ENCODE measurements at regions not wholly inside any gene's neighbourhood (a gene's known extent, or its start where the extent isn't known, plus 50 kb on each side); places are given as distances from the start of the nearest gene placed in this dataset.
A peak's percentile ranks its signal among the peaks of the same experiment; 100 is the strongest.

DNA sequence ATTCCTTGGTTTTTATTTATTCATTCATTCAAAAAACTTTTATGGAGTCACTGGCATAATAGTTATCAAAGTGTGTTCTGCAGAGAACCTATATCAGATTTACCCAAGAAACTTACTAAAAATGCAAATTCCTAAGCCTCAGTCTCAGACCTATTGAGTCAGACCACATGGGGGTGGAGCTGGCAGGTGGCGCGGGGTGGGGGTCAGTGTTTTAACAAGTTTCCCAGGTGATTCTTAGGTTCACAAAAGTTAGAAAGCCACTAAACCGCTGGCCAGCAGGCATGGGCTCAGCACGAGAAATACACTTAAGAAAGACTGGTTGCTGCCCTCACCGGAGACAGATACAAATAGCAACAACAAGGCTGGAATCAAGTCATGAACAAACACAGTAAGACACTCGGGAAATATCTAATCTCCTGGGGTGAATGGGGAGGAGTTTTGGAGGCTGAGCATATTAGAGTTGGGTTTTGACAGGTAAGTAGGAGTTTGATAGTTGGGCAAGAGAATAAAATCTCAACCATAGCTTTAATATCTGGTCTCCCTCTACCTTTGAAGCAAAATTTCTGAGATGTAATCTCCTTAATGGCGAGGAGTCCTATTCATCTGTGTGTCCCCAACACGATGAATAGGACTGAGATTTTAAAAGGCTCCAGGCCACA is 167.5 kb upstream of the NECTIN1 start:
- Mint-ChIP-seq H3K9me3 (no peaks in the 10 kb centered on the region), H3K27ac (no peak overlapping the region), H3K36me3 (no peaks in the 10 kb centered on the region)
- ATAC-seq (no peak), DNase-seq (ENCODE audit: low spot score in 2 of 2) (no peak)

DNA sequence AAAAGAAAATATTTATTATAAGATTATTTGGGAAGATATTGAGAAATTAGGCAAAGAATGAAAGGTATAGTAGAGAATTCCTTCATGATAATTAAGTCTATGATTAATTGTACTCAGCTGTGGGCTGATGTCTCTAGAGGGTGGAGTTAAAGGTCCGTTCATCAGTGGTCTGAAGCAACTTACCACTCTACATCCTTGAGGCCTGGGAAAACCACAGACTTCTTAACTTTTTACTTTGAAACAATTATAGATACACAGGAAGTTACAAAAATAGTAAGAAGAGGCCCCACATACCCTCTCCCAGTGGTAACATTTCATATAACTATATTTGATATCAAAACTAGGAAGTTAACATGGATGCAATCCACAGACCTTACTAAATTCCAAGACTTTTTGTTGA is 167.0 kb upstream of the NECTIN1 start:
- ATAC-seq, result no peak
- H3K9me3 Mint-ChIP-seq, result no peaks in the 10 kb centered on the region
- no peak for DNase-seq (ENCODE audit: low spot score in 2 of 2)
- H3K27ac Mint-ChIP-seq, result no peak overlapping the region
- no peaks in the 10 kb centered on the region for H3K36me3 Mint-ChIP-seq

DNA sequence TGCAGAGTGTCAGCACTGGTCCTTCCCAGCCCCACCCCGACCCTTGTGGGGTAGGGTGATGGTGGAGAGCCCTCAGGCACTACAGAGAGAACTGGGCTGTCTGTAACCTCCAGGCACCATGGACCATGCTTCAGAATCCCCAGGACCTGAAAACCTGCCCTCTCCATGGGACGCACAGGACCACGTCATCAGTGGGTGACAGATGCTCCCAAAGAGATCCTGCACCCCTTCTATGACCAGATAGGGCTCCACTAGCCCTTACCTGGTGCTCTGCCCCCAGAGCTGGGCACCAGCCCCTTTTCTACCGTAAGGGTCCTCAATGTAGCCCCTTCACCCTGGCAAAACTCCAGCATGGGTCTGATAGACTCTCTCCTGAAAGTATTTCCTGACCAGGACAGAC is 165.9 kb upstream of the NECTIN1 start:
- no peak for ATAC-seq
- Mint-ChIP-seq H3K9me3 (no peaks in the 10 kb centered on the region), H3K36me3 (no peaks in the 10 kb centered on the region), H3K27ac (no peak overlapping the region)
- DNase-seq (ENCODE audit: low spot score in 2 of 2), result no peak

DNA sequence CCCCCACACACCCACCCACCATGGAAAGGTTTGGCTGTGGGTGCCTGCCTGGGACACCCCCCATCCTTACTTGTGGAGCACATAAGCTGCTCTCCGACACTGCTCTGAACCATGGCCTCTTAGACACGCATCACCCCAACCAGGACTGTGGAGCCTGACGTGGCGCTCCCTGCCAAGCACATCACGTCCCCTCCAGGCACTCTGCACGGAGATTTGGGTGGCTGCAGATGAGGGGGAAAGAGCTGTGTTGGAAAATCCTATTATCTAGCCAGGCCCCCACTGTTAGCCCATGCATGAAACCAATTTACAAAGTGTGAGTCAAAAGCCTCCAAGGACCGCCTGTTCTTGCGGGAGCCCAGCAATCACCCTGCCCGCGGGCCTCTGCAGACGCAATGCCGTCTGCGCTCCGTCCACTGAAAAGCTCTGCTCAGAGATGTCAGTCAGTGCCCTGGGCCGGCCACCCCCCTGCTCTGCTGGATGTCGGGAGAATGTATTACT is 163.4 kb upstream of the NECTIN1 start:
- no peak for DNase-seq (ENCODE audit: low spot score in 2 of 2)
- Mint-ChIP-seq H3K36me3 (no peaks in the 10 kb centered on the region), H3K27ac (no peak overlapping the region), H3K9me3 (no peaks in the 10 kb centered on the region)
- no peak for ATAC-seq

DNA sequence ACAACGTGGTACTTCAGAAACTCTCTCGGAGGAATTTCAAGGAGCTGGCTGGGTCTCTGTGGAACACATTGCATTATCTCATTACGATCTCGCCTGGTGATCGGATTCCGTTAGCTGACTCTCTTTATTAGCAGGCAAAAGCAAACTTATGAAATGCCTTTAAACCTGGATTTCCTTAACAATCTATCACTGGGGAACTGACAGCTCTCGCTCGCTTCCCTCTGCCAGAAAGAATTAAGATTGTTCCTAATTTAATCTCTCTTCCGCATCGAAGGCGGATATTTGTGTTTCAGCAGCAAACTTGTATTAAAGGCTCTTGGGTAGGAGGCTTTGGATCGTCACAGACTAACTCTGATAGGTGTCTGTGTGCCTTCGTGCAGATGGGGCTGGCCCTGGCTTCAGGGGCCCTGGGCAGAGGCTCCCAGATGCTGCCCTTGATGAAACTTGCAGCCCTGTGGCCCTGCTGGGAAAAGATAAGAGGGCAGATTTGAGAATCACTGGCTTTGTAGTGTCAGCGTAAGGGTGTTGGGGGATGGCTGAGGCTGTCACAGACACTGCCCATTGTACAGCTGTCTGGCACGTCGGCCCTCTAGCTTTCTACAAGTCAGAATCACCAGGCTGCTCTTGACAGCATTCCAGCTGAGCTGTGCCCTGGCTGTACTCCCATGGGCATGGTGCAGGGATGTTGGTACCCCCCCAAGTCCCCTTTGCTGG is 162.2 kb upstream of the NECTIN1 start:
- ATAC-seq (no peak), DNase-seq (ENCODE audit: low spot score in 2 of 2) (no peak)
- H3K27ac Mint-ChIP-seq, result no peak overlapping the region
- no peaks in the 10 kb centered on the region for H3K36me3 Mint-ChIP-seq
- no peaks in the 10 kb centered on the region for H3K9me3 Mint-ChIP-seq

DNA sequence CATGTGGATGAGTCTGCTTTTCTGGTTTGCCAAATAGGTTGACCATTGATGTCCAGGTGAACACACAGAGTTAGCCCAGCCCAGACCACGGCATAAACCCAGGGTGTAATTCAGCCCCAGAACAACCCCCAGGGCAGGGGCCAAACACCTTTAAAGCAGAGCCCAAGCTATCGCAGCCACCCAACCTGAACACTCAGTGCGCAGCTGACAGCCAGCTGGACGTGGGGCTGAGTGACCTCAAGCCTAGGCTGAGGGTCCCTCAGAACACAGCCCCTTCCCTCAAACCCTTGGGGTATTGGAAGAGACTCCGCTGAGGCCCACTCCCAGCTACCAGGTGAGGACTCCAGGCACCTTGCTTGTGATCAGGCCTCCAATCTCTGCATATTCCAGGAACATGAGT is 161.5 kb upstream of the NECTIN1 start:
- Mint-ChIP-seq H3K9me3 (no peaks in the 10 kb centered on the region), H3K36me3 (no peaks in the 10 kb centered on the region), H3K27ac (no peak overlapping the region)
- no peak for DNase-seq (ENCODE audit: low spot score in 2 of 2)
- no peak for ATAC-seq

GRCh38 chr11:119889728-119890280 is 160.8 kb upstream of the NECTIN1 start:
- no peak for ATAC-seq
- H3K9me3 Mint-ChIP-seq, result no peaks in the 10 kb centered on the region
- no peak overlapping the region for H3K27ac Mint-ChIP-seq
- H3K36me3 Mint-ChIP-seq, result no peaks in the 10 kb centered on the region
- no peak for DNase-seq (ENCODE audit: low spot score in 2 of 2)

DNA sequence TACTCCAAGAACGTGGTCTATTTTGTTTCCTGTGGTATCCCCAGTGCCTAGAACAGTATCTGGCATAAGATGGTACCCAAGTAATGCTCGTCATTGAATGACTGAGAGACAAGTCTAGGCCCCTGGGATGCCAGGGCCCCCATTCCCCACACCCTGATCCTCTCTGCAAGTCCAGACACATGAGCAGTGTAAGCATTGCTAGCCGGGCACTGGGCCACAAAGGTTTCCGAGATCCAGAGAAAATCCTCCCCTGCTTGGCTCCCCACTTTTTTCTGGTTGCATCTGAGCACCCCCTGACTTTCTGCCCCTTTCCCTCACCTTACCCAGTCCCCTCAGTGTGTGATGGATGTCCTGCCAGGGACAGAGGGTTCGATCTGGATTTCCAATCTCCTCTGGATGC is 160.1 kb upstream of the NECTIN1 start:
- H3K36me3 Mint-ChIP-seq, result no peaks in the 10 kb centered on the region
- no peak for ATAC-seq
- no peaks in the 10 kb centered on the region for H3K9me3 Mint-ChIP-seq

GRCh38 chr11:119888119-119888518 is 159.1 kb upstream of the NECTIN1 start:
- no peak for DNase-seq (ENCODE audit: low spot score in 2 of 2)
- Mint-ChIP-seq H3K36me3 (no peaks in the 10 kb centered on the region), H3K27ac (no peak overlapping the region), H3K9me3 (no peaks in the 10 kb centered on the region)
- ATAC-seq, result no peak

More for the DNA sequence above, 160.1 kb upstream of the NECTIN1 start:
- DNase-seq (ENCODE audit: low spot score in 2 of 2), result no peak
- no peak overlapping the region for H3K27ac Mint-ChIP-seq

- Mint-ChIP-seq H3K27ac (no peak overlapping the region), H3K9me3 (no peaks in the 10 kb centered on the region), H3K36me3 (no peaks in the 10 kb centered on the region)
- no peak for ATAC-seq
- DNase-seq (ENCODE audit: low spot score in 2 of 2), result no peak
Measured at GRCh38 chr11:119886667-119887230, 157.7 kb upstream of the NECTIN1 start.

DNA sequence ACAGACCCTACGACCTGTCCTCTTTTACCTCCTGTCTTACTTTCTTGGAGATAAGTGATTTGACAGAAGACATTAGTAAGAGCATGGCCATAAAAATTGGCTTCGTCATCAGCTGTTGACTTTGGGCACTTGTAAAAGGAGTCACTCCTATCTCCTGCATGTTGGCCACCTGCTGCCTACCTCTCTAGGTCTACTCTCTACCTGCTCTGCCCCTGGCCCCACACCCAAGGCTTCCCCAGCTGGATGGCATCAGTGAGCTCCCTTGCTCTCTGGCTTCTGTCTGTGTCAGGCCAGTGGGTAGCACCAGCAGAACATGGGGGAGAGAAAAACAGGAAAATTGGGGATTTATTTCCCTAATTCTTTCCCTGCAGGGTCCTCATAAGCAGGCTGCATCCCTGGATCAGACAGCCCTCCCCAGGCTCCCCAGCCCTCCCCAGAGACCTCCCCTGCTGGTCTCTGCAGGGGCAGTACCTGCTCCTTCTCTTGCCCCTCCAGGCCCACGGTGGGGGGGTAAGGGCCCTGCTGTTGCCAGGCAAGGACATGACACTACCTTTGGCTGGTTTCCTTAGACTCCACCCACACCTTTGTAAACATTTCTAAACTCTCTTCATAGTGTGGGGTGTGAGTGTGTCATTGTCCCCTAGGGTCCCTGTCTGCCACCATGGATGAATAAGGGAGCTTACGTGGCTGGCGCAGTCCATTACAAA is 157.0 kb upstream of the NECTIN1 start:
- no peak for DNase-seq (ENCODE audit: low spot score in 2 of 2)
- H3K36me3 Mint-ChIP-seq, result no peaks in the 10 kb centered on the region
- no peaks in the 10 kb centered on the region for H3K9me3 Mint-ChIP-seq
- no peak for ATAC-seq
- no peak overlapping the region for H3K27ac Mint-ChIP-seq

- ATAC-seq (no peak), DNase-seq (ENCODE audit: low spot score in 2 of 2) (no peak)
- Mint-ChIP-seq H3K9me3 (no peaks in the 10 kb centered on the region), H3K36me3 (no peaks in the 10 kb centered on the region), H3K27ac (no peak overlapping the region)
Measured at GRCh38 chr11:119885067-119885466, 156.1 kb upstream of the NECTIN1 start.

DNA sequence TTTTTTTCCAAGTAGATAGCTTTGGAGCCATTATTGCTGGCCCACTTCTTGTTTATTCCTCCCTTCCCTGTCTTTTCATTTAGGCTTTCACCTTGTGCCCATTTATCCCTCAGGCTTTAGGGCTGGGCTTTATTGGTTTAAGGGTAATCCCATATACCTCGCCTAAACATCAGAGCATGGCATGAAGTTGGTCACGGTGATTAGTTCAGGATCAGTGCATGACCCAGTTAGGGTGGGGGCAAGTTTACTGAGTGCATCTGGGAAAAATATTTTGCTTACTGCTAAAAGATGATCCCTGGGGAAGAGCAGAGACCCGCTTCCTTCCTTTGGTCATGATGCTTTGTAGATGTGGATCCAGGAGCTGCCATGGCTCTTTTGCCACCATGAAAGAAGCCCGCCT is 153.3 kb upstream of the NECTIN1 start:
- DNase-seq (ENCODE audit: low spot score in 2 of 2), result no peak
- H3K9me3 Mint-ChIP-seq, result no peaks in the 10 kb centered on the region
- H3K36me3 Mint-ChIP-seq, result no peaks in the 10 kb centered on the region
- no peak for ATAC-seq
- H3K27ac Mint-ChIP-seq, result no peak overlapping the region

GRCh38 chr11:119880873-119881272 is 151.9 kb upstream of the NECTIN1 start:
- no peak for DNase-seq (ENCODE audit: low spot score in 2 of 2)
- ATAC-seq, result no peak
- Mint-ChIP-seq H3K36me3 (no peaks in the 10 kb centered on the region), H3K27ac (no peak overlapping the region), H3K9me3 (no peaks in the 10 kb centered on the region)

DNA sequence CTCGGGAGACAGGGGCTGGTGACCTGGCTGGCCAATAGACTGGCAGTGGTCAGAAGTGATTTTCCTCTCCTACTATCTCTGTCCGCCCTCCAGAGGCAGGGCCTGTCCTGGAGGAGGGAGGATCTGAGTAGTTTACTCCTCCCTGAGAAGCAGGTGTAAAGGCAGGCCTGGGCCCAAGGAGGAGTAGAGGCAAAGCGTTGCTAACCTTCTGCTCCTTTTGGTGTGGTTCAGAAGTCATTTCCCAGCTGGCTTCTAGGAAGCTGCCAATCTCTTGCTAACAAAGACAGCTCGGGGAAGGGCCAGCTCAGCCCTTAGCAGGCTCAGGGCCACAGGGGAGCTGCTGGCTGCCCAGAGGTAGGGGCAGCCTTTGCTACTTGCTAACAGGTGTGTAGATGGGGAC is 151.1 kb upstream of the NECTIN1 start:
- Mint-ChIP-seq H3K36me3 (no peaks in the 10 kb centered on the region), H3K9me3 (no peaks in the 10 kb centered on the region), H3K27ac (no peak overlapping the region)
- no peak for DNase-seq (ENCODE audit: low spot score in 2 of 2)
- ATAC-seq, result no peak

DNA sequence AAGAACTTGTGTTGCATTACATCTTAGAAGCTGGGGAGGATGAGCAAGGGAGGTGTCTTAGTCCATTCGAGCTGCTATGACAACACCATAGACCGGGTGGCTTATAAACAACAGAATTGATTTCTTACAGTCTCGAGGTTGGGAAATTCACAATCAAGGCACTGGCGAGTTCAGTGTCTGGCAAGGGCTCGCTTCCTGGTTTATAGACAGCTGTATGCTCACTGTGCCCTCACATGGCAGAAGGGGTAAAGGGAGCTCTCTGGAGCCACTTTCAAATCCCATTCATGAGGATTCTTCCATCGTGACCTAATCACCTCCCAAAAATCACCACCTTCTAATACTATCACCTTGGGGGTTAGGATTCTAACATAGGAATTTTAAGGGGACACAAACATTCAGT is 150.0 kb upstream of the NECTIN1 start:
- Mint-ChIP-seq H3K36me3 (no peaks in the 10 kb centered on the region), H3K27ac (peak overlapping the region in 1 of 2 donors; percentile 29), H3K9me3 (no peaks in the 10 kb centered on the region)
- ATAC-seq (no peak), DNase-seq (ENCODE audit: low spot score in 2 of 2) (no peak)

DNA sequence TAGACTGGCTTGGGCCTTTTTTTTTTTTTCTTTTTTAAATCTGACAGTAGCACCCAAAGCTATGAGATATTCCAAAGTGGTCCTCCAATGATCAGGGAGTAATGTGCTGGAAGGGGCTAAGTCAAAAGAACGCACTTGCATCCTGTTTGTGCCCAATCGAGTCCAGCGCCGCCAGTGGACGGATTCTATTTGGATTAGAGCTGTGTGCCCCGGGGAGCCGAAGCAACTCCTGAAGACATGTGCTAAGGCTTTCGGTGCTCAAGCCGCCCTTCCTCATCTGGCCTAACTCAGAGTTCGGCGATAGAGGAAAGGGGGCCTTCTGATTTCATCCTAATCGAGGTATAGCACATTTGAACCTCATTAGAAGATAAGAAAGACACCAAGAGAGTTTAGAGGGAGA is 147.8 kb upstream of the NECTIN1 start:
- H3K27ac Mint-ChIP-seq, result no peak overlapping the region
- DNase-seq (ENCODE audit: low spot score in 2 of 2) (no peak), ATAC-seq (no peak)
- H3K9me3 Mint-ChIP-seq, result no peaks in the 10 kb centered on the region
- H3K36me3 Mint-ChIP-seq, result no peaks in the 10 kb centered on the region

Data from activated naive CD4-positive, alpha-beta T cell treated with anti-CD3 and anti-CD28 coated beads, Interleukin-2, amount 50 U/mL, for 72 hours (primary cell).